Neuronal stem cell (in vitro differentiated cells): ENCODE measurements at regions not wholly inside any gene's neighbourhood (a gene's known extent, or its start where the extent isn't known, plus 50 kb on each side); places are given as distances from the start of the nearest gene placed in this dataset.

Source experiments
- DNase-seq: peaks from one replicate; pipeline ENCODE4 v3.0.0-alpha.2; 2013; ENCODE audit warnings: low spot score
- H2AFZ ChIP-seq: one replicate; pipeline ENCODE4 v1.6.1; 2013; ENCODE audit warnings: mild to moderate bottlenecking, low read length, inconsistent platforms
- H2AK5ac ChIP-seq: 2 replicates; pipeline ENCODE4 v1.6.1; 2013; ENCODE audit warnings: low read depth, mild to moderate bottlenecking, inconsistent platforms, low read length, moderate library complexity, mixed read lengths
- H2BK120ac ChIP-seq: 2 replicates; pipeline ENCODE4 v1.6.1; 2013; ENCODE audit warnings: low read depth, mild to moderate bottlenecking, inconsistent platforms, low read length, moderate library complexity, mixed read lengths
- H2BK12ac ChIP-seq: one replicate; pipeline ENCODE4 v1.6.1; 2013; ENCODE audit warnings: low read length, inconsistent platforms
- H2BK15ac ChIP-seq: 2 replicates; pipeline ENCODE4 v1.6.1; 2013; ENCODE audit warnings: mild to moderate bottlenecking, low read length, inconsistent platforms, mixed read lengths
- H2BK5ac ChIP-seq: one replicate; pipeline ENCODE4 v1.6.1; 2013; ENCODE audit warnings: inconsistent platforms, mild to moderate bottlenecking, low read length, moderate library complexity
- H3K14ac ChIP-seq: one replicate; pipeline ENCODE4 v1.6.1; 2013; ENCODE audit warnings: low read length, inconsistent platforms
- H3K18ac ChIP-seq: 2 replicates; pipeline ENCODE4 v1.6.1; 2013; ENCODE audit warnings: low read length, inconsistent platforms
- H3K23ac ChIP-seq: 2 replicates; pipeline ENCODE4 v1.6.1; 2013; ENCODE audit warnings: low read depth, mild to moderate bottlenecking, mixed read lengths, low read length, inconsistent platforms; ENCODE audit not compliant: poor library complexity
- H3K27ac ChIP-seq: replicated peaks from 3 replicates; pipeline ENCODE4 v1.5.1; 2013; ENCODE audit warnings: low read length, inconsistent platforms
- H3K27me3 ChIP-seq, 3 experiments: 2 replicates each; pipeline ENCODE4 v1.6.1; 2013; ENCODE audit warnings: low read length in 3 of 3, mild to moderate bottlenecking in 2 of 3, inconsistent platforms in 1 of 3, low read depth in 1 of 3, mixed read lengths in 1 of 3, moderate library complexity in 1 of 3; ENCODE audit not compliant: control insufficient read depth in 3 of 3, insufficient read depth in 3 of 3
- H3K36me3 ChIP-seq, 2 donors: replicated peaks in 1 of 2; 2 replicates each; pipeline ENCODE4 v1.6.1; 2013; ENCODE audit warnings: low read length in 2 of 2; ENCODE audit not compliant: control insufficient read depth in 2 of 2, insufficient read depth in 2 of 2
- H3K4ac ChIP-seq: 2 replicates; pipeline ENCODE4 v1.6.1; 2013; ENCODE audit warnings: inconsistent platforms, mild to moderate bottlenecking, low read length, moderate library complexity
- H3K4me1 ChIP-seq, 2 donors: 1 replicate in 1 of 2; 2 replicates in 1 of 2; pipeline ENCODE4 v1.6.1; 2013; ENCODE audit warnings: low read length in 2 of 2, low read depth in 1 of 2; ENCODE audit not compliant: control insufficient read depth in 2 of 2, insufficient read depth in 1 of 2
- H3K4me2 ChIP-seq: one replicate; pipeline ENCODE4 v1.6.1; 2013; ENCODE audit warnings: mild to moderate bottlenecking, low read length, inconsistent platforms; ENCODE audit not compliant: insufficient read depth, poor library complexity, severe bottlenecking
- H3K4me3 ChIP-seq, 2 donors: 2 replicates each; pipeline ENCODE4 v1.5.1; 2013; ENCODE audit warnings: low read length in 2 of 2, mild to moderate bottlenecking in 2 of 2, inconsistent platforms in 1 of 2, moderate library complexity in 1 of 2
- H3K79me1 ChIP-seq: one replicate; pipeline ENCODE4 v1.6.1; 2013; ENCODE audit warnings: low read depth, mild to moderate bottlenecking, inconsistent platforms, low read length, moderate library complexity
- H3K9ac ChIP-seq: one replicate; pipeline ENCODE4 v1.6.1; 2013; ENCODE audit warnings: mild to moderate bottlenecking, low read depth, low read length, inconsistent platforms; ENCODE audit not compliant: poor library complexity
- H3K9me3 ChIP-seq, 2 donors: replicated peaks in 1 of 2; 2 replicates each; pipeline versions ENCODE3 to v1.6.1; 2013; ENCODE audit warnings: low read length in 2 of 2, mild to moderate bottlenecking in 2 of 2, inconsistent platforms in 1 of 2, low read depth in 1 of 2, mixed read lengths in 1 of 2, moderate library complexity in 1 of 2; ENCODE audit not compliant: control insufficient read depth in 2 of 2, insufficient read depth in 1 of 2
- H4K8ac ChIP-seq: one replicate; pipeline ENCODE4 v1.6.1; 2013; ENCODE audit warnings: low read depth, mild to moderate bottlenecking, inconsistent platforms, low read length, moderate library complexity
- H4K91ac ChIP-seq: one replicate; pipeline ENCODE4 v1.6.1; 2013; ENCODE audit warnings: low read length, low read depth, mild to moderate bottlenecking, inconsistent platforms; ENCODE audit not compliant: poor library complexity
- WGBS, 2 donors: extraction: QIAGEN DNeasy Blood & Tissue Kit; methylation state at CpG; one replicate each; pipeline ENCODE4 v1.1.7; 2013; ENCODE audit warnings: missing lambda C conversion rate in 2 of 2, mixed read lengths in 1 of 2; ENCODE audit not compliant: insufficient read length in 2 of 2, insufficient replicate concordance in 1 of 2; ENCODE audit errors: extremely low coverage in 2 of 2; 5-methylcytosine and 5-hydroxymethylcytosine counted together

GRCh38 chr1:68320349-68320748 lies 88.0 kb upstream of the WLS start:
- Histone ChIP-seq H4K91ac (no peak overlapping the region), H3K27ac (no peak overlapping the region), H3K14ac (no peak overlapping the region), H3K4me1 (peaks cover 6 to 19% of the 10 kb centered on the region in 2 donors), H3K4me2 (no peak overlapping the region), H2BK12ac (no peak overlapping the region), H2BK120ac (no peak overlapping the region), H3K36me3 (no peaks in the 10 kb centered on the region), H3K9me3 (peaks cover 0 to 7% of the 10 kb centered on the region in 2 donors), H3K9ac (no peak overlapping the region), H3K23ac (no peak overlapping the region), H3K79me1 (no peaks in the 10 kb centered on the region), H3K4ac (no peak overlapping the region), H4K8ac (no peak overlapping the region), H2AFZ (peak overlapping the region; percentile 26), H3K27me3 (no peaks in the 10 kb centered on the region), H2BK15ac (no peak overlapping the region), H2BK5ac (no peak overlapping the region), H3K18ac (no peak overlapping the region), H2AK5ac (no peak overlapping the region), H3K4me3 (no peak overlapping the region)
- no peak for DNase-seq
- no CpG with 5 or more reads among the region's 4 CpGs for WGBS, 2 donors

- H3K18ac ChIP-seq: no peak overlapping the region
- no CpG with 5 or more reads among the region's 5 CpGs for WGBS, 2 donors
Measured at GRCh38 chr1:68319907-68320306, 87.6 kb upstream of the WLS start.

GRCh38 chr1:68317543-68317942 lies 85.2 kb upstream of the WLS start:
- H3K18ac ChIP-seq: no peak overlapping the region
- peaks cover 0 to 7% of the 10 kb centered on the region in 2 donors for H3K9me3 ChIP-seq
- H2AK5ac ChIP-seq: no peak overlapping the region
- H3K4me1 ChIP-seq: peaks cover 11 to 35% of the 10 kb centered on the region in 2 donors
- no peaks in the 10 kb centered on the region for H3K27me3 ChIP-seq
- H3K23ac ChIP-seq: no peak overlapping the region
- no peak overlapping the region for H2BK5ac ChIP-seq
- no peak overlapping the region for H2AFZ ChIP-seq
- no peak overlapping the region for H3K9ac ChIP-seq
- H3K4me3 ChIP-seq: no peak overlapping the region
- no peak overlapping the region for H2BK15ac ChIP-seq
- H3K27ac ChIP-seq: no peak overlapping the region
- no peak for DNase-seq
- no peak overlapping the region for H3K4me2 ChIP-seq
- no peak overlapping the region for H3K14ac ChIP-seq
- H4K8ac ChIP-seq: no peak overlapping the region
- WGBS, 2 donors: no CpG with 5 or more reads among the region's 2 CpGs
- H4K91ac ChIP-seq: no peak overlapping the region
- no peaks in the 10 kb centered on the region for H3K36me3 ChIP-seq
- H3K4ac ChIP-seq: no peak overlapping the region
- H2BK120ac ChIP-seq: no peak overlapping the region
- H3K79me1 ChIP-seq: no peaks in the 10 kb centered on the region
- no peak overlapping the region for H2BK12ac ChIP-seq

More at GRCh38 chr1:68319907-68320306, 87.6 kb upstream of the WLS start:
- H2BK5ac ChIP-seq: no peak overlapping the region
- H3K9ac ChIP-seq: no peak overlapping the region
- H3K9me3 ChIP-seq: peaks cover 0 to 7% of the 10 kb centered on the region in 2 donors
- no peaks in the 10 kb centered on the region for H3K36me3 ChIP-seq
- no peak overlapping the region for H3K4me2 ChIP-seq
- peak overlapping the region; percentile 26 for H2AFZ ChIP-seq
- H3K27me3 ChIP-seq: no peaks in the 10 kb centered on the region
- H2BK15ac ChIP-seq: no peak overlapping the region
- H4K91ac ChIP-seq: no peak overlapping the region
- H3K4ac ChIP-seq: no peak overlapping the region
- DNase-seq: no peak
- no peak overlapping the region for H3K14ac ChIP-seq
- H3K4me1 ChIP-seq: peaks cover 6 to 22% of the 10 kb centered on the region in 2 donors
- H3K27ac ChIP-seq: no peak overlapping the region
- no peaks in the 10 kb centered on the region for H3K79me1 ChIP-seq
- H2BK120ac ChIP-seq: no peak overlapping the region
- H3K4me3 ChIP-seq: no peak overlapping the region
- H2AK5ac ChIP-seq: no peak overlapping the region
- no peak overlapping the region for H4K8ac ChIP-seq
- no peak overlapping the region for H2BK12ac ChIP-seq
- no peak overlapping the region for H3K23ac ChIP-seq

- H3K36me3 ChIP-seq: no peaks in the 10 kb centered on the region
- no peaks in the 10 kb centered on the region for H3K27me3 ChIP-seq
- no peak overlapping the region for H3K18ac ChIP-seq
- no peak overlapping the region for H3K14ac ChIP-seq
- DNase-seq: no peak
- peaks cover 5 to 18% of the 10 kb centered on the region in 2 donors for H3K4me1 ChIP-seq
- H3K9me3 ChIP-seq: peaks cover 0 to 7% of the 10 kb centered on the region in 2 donors
- no peak overlapping the region for H3K27ac ChIP-seq
- peak overlapping the region in 1 of 2 donors; percentile 11 for H3K4me3 ChIP-seq
- H3K23ac ChIP-seq: no peak overlapping the region
- no peak overlapping the region for H2BK12ac ChIP-seq
- peak overlapping the region; percentile 77 for H2AFZ ChIP-seq
- H2BK120ac ChIP-seq: no peak overlapping the region
- WGBS, 2 donors: no CpG with 5 or more reads among the region's 3 CpGs
- no peak overlapping the region for H4K8ac ChIP-seq
- no peak overlapping the region for H4K91ac ChIP-seq
- H2AK5ac ChIP-seq: no peak overlapping the region
- H3K79me1 ChIP-seq: no peaks in the 10 kb centered on the region
- no peak overlapping the region for H2BK5ac ChIP-seq
- no peak overlapping the region for H3K9ac ChIP-seq
- H2BK15ac ChIP-seq: no peak overlapping the region
- H3K4me2 ChIP-seq: no peak overlapping the region
- H3K4ac ChIP-seq: no peak overlapping the region
Measured at GRCh38 chr1:68314151-68314780, 81.9 kb upstream of the WLS start.
